ENCODE measurements at regions not wholly inside any gene's neighbourhood (a gene's known extent, or its start where the extent isn't known, plus 50 kb on each side); places are given as distances from the start of the nearest gene placed in this dataset.

DNA sequence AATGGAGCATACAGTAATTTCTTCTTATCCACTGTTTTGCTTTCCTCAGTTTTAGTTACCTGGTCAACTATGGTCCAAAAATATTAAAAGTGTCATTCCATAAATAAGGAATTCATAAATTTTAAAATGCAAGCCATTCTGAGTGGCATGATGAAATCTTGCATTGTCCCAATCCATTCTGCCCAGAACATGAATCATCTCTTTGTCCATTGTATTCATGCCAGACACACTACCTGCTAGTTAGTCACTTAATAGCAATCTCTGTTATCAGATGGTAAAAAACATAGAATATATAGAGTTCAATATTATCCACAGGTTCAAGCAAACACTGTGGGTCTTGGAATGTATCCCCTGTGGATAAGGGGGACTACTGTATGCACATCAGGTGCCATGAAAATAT, 872.2 kb upstream of the NXPH2 start:
- TF ChIP-seq, protein P1, sequence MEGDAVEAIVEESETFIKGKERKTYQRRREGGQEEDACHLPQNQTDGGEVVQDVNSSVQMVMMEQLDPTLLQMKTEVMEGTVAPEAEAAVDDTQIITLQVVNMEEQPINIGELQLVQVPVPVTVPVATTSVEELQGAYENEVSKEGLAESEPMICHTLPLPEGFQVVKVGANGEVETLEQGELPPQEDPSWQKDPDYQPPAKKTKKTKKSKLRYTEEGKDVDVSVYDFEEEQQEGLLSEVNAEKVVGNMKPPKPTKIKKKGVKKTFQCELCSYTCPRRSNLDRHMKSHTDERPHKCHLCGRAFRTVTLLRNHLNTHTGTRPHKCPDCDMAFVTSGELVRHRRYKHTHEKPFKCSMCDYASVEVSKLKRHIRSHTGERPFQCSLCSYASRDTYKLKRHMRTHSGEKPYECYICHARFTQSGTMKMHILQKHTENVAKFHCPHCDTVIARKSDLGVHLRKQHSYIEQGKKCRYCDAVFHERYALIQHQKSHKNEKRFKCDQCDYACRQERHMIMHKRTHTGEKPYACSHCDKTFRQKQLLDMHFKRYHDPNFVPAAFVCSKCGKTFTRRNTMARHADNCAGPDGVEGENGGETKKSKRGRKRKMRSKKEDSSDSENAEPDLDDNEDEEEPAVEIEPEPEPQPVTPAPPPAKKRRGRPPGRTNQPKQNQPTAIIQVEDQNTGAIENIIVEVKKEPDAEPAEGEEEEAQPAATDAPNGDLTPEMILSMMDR (IDR thresholded peaks at IDR 0.05), result no peak
- no peak for TF ChIP-seq POLR2A (IDR thresholded peaks at IDR 0.05)
